Calu3 (cell line): ENCODE measurements at regions not wholly inside any gene's neighbourhood (a gene's known extent, or its start where the extent isn't known, plus 50 kb on each side); places are given as distances from the start of the nearest gene placed in this dataset.

Source experiments
- BruUV-seq: library from RNA; stranded (reverse); fragments of 400-500 nt; replicated peaks from 2 replicates; lab custom pipeline; 2021; lab: Mats Ljungman, UMichigan
- CTCF ChIA-PET: fragments of 300-600 bp; sonication (Branson Sonifier 250); formaldehyde crosslinking; loops from one replicate; lab custom pipeline; 2022; ENCODE audit warnings: antibody characterized with exemption; lab: Charles Lee
- DNase-seq: peaks from one replicate; pipeline ENCODE4 v3.0.0; 2022
- H3K27ac Mint-ChIP-seq: one replicate; pipeline ENCODE4 v1.8.0; 2022; ENCODE audit warnings: mixed read lengths; ENCODE audit not compliant: unreplicated experiment
- H3K27me3 Mint-ChIP-seq: one replicate; pipeline ENCODE4 v1.8.0; 2022; ENCODE audit warnings: mixed read lengths; ENCODE audit not compliant: unreplicated experiment
- H3K36me3 Mint-ChIP-seq: one replicate; pipeline ENCODE4 v1.8.0; 2022; ENCODE audit warnings: mild to moderate bottlenecking, moderate library complexity, mixed read lengths; ENCODE audit not compliant: insufficient read depth, unreplicated experiment
- H3K4me1 Mint-ChIP-seq: one replicate; pipeline ENCODE4 v1.8.0; 2022; ENCODE audit warnings: mild to moderate bottlenecking, low read depth, mixed read lengths; ENCODE audit not compliant: unreplicated experiment
- H3K4me3 Mint-ChIP-seq: one replicate; pipeline ENCODE4 v1.8.0; 2022; ENCODE audit warnings: mild to moderate bottlenecking, low read depth, moderate library complexity, mixed read lengths; ENCODE audit not compliant: unreplicated experiment
- H3K9me3 Mint-ChIP-seq: one replicate; pipeline ENCODE4 v1.8.0; 2022; ENCODE audit warnings: low read depth, mixed read lengths; ENCODE audit not compliant: unreplicated experiment
- intact Hi-C: fragments of 100-400 bp; cut with micrococcal nuclease; formaldehyde crosslinking; loops from one replicate; pipeline ENCODE4 v1.10.0; 2022; ENCODE audit not compliant: unreplicated experiment
- TF ChIP-seq, protein P1 (sequence below): fragments of 200-600 bp; IDR thresholded peaks from one replicate; pipeline ENCODE4 v1.8.0; 2022; ENCODE audit warnings: antibody characterized with exemption; ENCODE audit not compliant: unreplicated experiment

DNA sequence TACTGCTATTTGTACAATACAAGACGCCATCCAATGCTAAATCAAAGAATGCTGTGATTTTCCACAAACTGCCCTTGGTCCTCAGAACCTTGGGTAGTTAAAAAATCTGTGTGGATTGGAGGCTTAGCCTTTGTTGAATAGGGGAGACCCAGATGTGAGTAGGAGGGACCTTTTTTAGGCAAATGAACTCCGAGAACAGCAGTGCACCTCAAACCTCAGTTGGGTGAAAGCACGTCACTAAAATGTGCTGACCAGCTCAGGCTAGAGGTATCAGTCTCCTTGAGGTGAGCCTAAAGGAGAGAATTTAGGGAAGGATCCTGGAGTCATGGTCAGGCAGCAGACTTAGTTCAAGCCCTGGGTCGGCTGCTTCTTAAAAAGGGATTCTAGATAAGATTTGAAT lies 200.7 kb downstream of the SOX2 start:
- Mint-ChIP-seq H3K4me1 (peaks cover 9% of the 10 kb centered on the region), H3K9me3 (no peaks in the 10 kb centered on the region), H3K4me3 (no peak overlapping the region), H3K27me3 (no peaks in the 10 kb centered on the region), H3K36me3 (no peaks in the 10 kb centered on the region), H3K27ac (no peak overlapping the region)
- BruUV-seq = no TSS peak
- TF ChIP-seq, protein P1, sequence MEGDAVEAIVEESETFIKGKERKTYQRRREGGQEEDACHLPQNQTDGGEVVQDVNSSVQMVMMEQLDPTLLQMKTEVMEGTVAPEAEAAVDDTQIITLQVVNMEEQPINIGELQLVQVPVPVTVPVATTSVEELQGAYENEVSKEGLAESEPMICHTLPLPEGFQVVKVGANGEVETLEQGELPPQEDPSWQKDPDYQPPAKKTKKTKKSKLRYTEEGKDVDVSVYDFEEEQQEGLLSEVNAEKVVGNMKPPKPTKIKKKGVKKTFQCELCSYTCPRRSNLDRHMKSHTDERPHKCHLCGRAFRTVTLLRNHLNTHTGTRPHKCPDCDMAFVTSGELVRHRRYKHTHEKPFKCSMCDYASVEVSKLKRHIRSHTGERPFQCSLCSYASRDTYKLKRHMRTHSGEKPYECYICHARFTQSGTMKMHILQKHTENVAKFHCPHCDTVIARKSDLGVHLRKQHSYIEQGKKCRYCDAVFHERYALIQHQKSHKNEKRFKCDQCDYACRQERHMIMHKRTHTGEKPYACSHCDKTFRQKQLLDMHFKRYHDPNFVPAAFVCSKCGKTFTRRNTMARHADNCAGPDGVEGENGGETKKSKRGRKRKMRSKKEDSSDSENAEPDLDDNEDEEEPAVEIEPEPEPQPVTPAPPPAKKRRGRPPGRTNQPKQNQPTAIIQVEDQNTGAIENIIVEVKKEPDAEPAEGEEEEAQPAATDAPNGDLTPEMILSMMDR = no peak
- intact Hi-C loops = no loop called here
- CTCF ChIA-PET = interaction anchor here (0.6 kb wide), 1 partner anchor 14 kb away, joined by 5 read pairs; no protein-coding TSS in a partner anchor
- DNase-seq = no peak

DNA sequence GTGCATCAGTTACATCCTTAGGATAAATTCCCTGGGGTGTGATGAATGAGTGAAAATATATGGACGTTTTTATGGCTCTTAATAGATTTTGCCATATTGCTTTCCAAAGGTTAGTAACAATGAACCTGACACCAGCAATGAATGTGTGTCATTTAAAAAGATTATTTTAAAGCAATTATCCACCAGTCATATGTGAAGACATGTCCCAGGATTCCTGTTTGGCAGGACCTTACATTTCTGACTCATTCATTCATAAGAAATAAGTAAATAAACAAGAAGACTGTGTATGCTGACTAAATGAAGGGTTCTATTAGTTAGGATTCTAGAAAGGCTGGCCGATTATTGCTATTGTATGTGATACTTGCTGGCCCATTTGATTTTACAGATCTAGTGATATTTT lies 201.5 kb downstream of the SOX2 start:
- no TSS peak for BruUV-seq
- Mint-ChIP-seq H3K4me3 (no peak overlapping the region), H3K9me3 (no peaks in the 10 kb centered on the region), H3K36me3 (no peaks in the 10 kb centered on the region), H3K27me3 (no peaks in the 10 kb centered on the region), H3K27ac (no peak overlapping the region), H3K4me1 (no peaks in the 10 kb centered on the region)
- intact Hi-C loops = no loop called here
- TF ChIP-seq, protein P1 = no peak
- CTCF ChIA-PET = no interaction called here
- DNase-seq = no peak

DNA sequence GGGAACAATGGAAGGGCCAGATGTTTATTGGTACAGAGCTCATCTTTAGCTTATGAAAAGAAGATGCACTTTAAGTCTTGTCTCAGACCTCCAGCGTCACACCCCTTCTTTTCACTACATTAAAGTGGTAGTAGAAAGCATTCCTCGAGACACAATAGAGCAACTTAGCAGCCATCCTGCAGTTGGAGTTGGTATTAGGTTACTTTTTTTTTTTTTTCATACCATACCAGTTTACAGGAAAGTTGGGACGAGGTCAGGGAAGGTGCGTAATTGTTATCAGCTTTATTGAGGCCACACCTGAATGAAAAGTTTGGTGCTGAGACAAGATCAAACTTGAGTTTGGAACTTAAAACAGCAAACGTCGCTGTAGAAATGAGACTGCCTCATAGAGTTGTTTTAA lies 203.8 kb downstream of the SOX2 start:
- BruUV-seq = no TSS peak
- CTCF ChIA-PET = no interaction called here
- Mint-ChIP-seq H3K36me3 (no peaks in the 10 kb centered on the region), H3K4me3 (no peak overlapping the region), H3K4me1 (no peaks in the 10 kb centered on the region), H3K27me3 (no peaks in the 10 kb centered on the region), H3K9me3 (no peaks in the 10 kb centered on the region), H3K27ac (no peak overlapping the region)
- TF ChIP-seq, protein P1 = no peak
- intact Hi-C loops = no loop called here
- DNase-seq = no peak

DNA sequence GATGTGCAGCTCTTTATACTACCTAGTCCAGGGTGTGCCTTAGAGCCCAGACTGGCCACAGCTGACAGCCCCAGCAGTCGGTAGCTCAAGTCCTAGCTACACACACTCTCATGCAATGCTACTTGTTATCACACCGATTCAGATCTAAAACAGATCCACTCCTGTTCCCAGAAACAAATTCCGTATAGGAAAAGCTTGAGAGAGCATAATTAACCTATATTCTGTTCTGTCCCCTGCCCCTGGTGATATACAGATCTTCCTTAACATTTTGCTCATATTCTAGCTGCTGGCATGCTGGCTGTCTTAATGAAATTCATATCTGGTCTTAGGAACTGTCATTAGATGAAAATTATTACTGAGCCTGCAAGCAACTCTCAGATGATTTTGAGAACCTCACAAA lies 204.3 kb downstream of the SOX2 start:
- Mint-ChIP-seq H3K4me1 (no peaks in the 10 kb centered on the region), H3K27me3 (no peaks in the 10 kb centered on the region), H3K9me3 (no peaks in the 10 kb centered on the region), H3K27ac (no peak overlapping the region), H3K4me3 (no peak overlapping the region), H3K36me3 (no peaks in the 10 kb centered on the region)
- CTCF ChIA-PET = no interaction called here
- no TSS peak for BruUV-seq
- no peak for DNase-seq
- intact Hi-C loops = no loop called here
- TF ChIP-seq, protein P1 = no peak
